SU-DHL-6 (cell line): ENCODE measurements at regions not wholly inside any gene's neighbourhood (a gene's known extent, or its start where the extent isn't known, plus 50 kb on each side); places are given as distances from the start of the nearest gene placed in this dataset.

Experiments used
- H2AFZ ChIP-seq: fragments of 200-600 bp; sonication (generic); 2 replicates; pipeline ENCODE4 v1.6.1; 2014; ENCODE audit warnings: low read depth, mild to moderate bottlenecking, moderate library complexity, mixed read lengths, antibody characterized with exemption, low read length; ENCODE audit not compliant: severe bottlenecking
- H3F3A ChIP-seq: fragments of 200-600 bp; shearing (Covaris generic); 2 replicates; pipeline ENCODE4 v1.6.0; 2016; ENCODE audit warnings: antibody characterized with exemption, mild to moderate bottlenecking; ENCODE audit not compliant: insufficient read depth
- H3K27ac ChIP-seq: fragments of 200-600 bp; sonication (generic); 2 replicates; pipeline ENCODE4 v1.5.1; 2016; ENCODE audit warnings: low read depth, mild to moderate bottlenecking, low read length, moderate library complexity, mixed read lengths
- H3K27me3 ChIP-seq: fragments of 200-600 bp; sonication (generic), shearing (Covaris generic); 2 replicates; pipeline ENCODE4 v1.6.0; 2014; ENCODE audit warnings: mild to moderate bottlenecking, low read length
- H3K36me3 ChIP-seq: fragments of 200-600 bp; sonication (generic); 2 replicates; pipeline ENCODE4 v1.6.1; 2014; ENCODE audit warnings: mild to moderate bottlenecking, low read length, mixed read lengths
- H3K4me2 ChIP-seq: fragments of 300-600, 200-600 bp; shearing (Covaris generic), sonication (generic); 2 replicates; pipeline ENCODE4 v1.6.0; 2014; ENCODE audit warnings: low read length, low read depth, mild to moderate bottlenecking; ENCODE audit not compliant: poor library complexity, severe bottlenecking
- H3K4me3 ChIP-seq: fragments of 200-600 bp; sonication (generic); 2 replicates; pipeline ENCODE4 v1.5.1; 2014; ENCODE audit warnings: antibody characterized with exemption, low read length, mild to moderate bottlenecking, mixed read lengths; ENCODE audit not compliant: insufficient read depth, poor library complexity, severe bottlenecking
- H3K79me2 ChIP-seq: fragments of 200-600 bp; sonication (generic); 2 replicates; pipeline ENCODE4 v1.6.1; 2014; ENCODE audit warnings: mild to moderate bottlenecking, low read length, moderate library complexity; ENCODE audit not compliant: insufficient read depth
- H3K9ac ChIP-seq: fragments of 200-600 bp; sonication (generic); 2 replicates; pipeline ENCODE4 v1.7.0; 2014; ENCODE audit warnings: mild to moderate bottlenecking, low read length
- H3K9me2 ChIP-seq: fragments of 200-600 bp; sonication (generic); replicated peaks from 2 replicates; pipeline ENCODE4 v1.6.1; 2014; ENCODE audit warnings: low read length; ENCODE audit not compliant: insufficient read depth
- H3K9me3 ChIP-seq: fragments of 200-600 bp; sonication (generic); 2 replicates; pipeline ENCODE4 v1.6.1; 2014; ENCODE audit warnings: low read length, mixed read lengths; ENCODE audit not compliant: insufficient read depth
- H4K20me1 ChIP-seq: fragments of 200-600 bp; sonication (generic); 2 replicates; pipeline ENCODE4 v1.6.1; 2014; ENCODE audit warnings: low read depth, mild to moderate bottlenecking, antibody characterized with exemption, low read length, moderate library complexity, mixed read lengths
- EZH2phosphoT487 ChIP-seq: fragments of 200-600 bp; sonication (generic), shearing (Covaris generic); conservative IDR thresholded peaks from 2 replicates; pipeline ENCODE4 v1.6.1; 2018; ENCODE audit warnings: mild to moderate bottlenecking, antibody characterized with exemption, low read length, moderate library complexity, mixed read lengths
- TF ChIP-seq, protein P1 (sequence below): fragments of 200-600 bp; sonication (generic); IDR thresholded peaks from one replicate; pipeline ENCODE4 v1.5.1; 2017; ENCODE audit warnings: antibody characterized with exemption, mild to moderate bottlenecking, low read length, moderate library complexity; ENCODE audit not compliant: insufficient read depth, poor library complexity, severe bottlenecking

DNA sequence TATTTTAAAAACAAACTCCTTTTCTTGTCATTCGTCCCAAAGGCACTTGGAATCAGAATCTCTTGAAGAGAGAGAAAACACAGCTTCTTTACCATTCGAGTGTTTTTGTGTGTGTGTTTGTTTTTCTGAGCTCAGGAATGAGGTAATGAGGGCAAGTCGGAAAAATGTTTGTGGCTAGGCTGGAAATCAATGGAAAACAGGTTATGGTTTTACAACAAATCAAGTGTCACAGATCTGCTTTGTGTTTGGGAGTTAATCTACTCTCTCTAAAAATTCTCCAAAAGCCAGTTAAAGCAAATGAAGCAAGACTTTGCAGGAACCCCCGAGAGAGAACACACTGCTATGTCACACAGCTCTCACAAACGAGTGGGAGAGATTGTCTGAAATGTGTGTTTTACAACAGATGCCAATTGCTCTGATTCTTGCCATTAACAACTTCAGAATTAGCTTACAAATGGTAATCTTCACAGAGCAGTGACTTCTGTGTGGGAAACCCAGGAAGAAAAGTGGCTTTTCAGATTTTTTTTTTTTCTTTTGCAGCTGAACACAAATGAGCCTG, 264.1 kb downstream of the CBLL2 start:
- no peaks in the 10 kb centered on the region for H3K27me3 ChIP-seq
- H3K9me2 ChIP-seq, result no peaks in the 10 kb centered on the region
- no peak overlapping the region for H2AFZ ChIP-seq
- H3K4me3 ChIP-seq, result no peak overlapping the region
- no peaks in the 10 kb centered on the region for H3K9me3 ChIP-seq
- TF ChIP-seq, protein P1, sequence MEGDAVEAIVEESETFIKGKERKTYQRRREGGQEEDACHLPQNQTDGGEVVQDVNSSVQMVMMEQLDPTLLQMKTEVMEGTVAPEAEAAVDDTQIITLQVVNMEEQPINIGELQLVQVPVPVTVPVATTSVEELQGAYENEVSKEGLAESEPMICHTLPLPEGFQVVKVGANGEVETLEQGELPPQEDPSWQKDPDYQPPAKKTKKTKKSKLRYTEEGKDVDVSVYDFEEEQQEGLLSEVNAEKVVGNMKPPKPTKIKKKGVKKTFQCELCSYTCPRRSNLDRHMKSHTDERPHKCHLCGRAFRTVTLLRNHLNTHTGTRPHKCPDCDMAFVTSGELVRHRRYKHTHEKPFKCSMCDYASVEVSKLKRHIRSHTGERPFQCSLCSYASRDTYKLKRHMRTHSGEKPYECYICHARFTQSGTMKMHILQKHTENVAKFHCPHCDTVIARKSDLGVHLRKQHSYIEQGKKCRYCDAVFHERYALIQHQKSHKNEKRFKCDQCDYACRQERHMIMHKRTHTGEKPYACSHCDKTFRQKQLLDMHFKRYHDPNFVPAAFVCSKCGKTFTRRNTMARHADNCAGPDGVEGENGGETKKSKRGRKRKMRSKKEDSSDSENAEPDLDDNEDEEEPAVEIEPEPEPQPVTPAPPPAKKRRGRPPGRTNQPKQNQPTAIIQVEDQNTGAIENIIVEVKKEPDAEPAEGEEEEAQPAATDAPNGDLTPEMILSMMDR, result no peak
- TF ChIP-seq EZH2phosphoT487, result no peak
- no peaks in the 10 kb centered on the region for H3K79me2 ChIP-seq
- H3F3A ChIP-seq, result no peaks in the 10 kb centered on the region
- no peak overlapping the region for H3K4me2 ChIP-seq
- H4K20me1 ChIP-seq, result no peaks in the 10 kb centered on the region
- H3K36me3 ChIP-seq, result no peaks in the 10 kb centered on the region
- H3K9ac ChIP-seq, result no peak overlapping the region
- H3K27ac ChIP-seq, result no peak overlapping the region

DNA sequence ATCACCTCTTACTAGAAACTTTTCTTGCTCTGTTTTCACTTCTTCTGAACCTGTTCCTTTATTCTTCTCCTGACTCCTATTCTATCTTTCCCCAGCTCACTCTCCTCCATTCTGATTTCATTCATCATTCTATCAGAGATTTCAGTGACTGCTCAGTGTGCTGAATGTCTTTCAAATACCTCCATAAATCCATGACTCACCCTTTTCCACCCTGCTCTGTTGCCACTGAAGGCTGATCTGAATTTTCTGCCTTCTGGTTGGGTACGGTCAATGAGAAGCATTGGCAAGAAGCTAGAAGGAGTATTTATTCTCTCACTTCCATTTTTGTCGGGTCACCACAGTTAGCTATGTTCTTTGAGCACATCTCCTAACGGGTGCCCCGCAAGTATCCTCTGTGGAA, 265.9 kb downstream of the CBLL2 start:
- Histone ChIP-seq H3K4me2 (no peak overlapping the region), H4K20me1 (no peaks in the 10 kb centered on the region), H3K27me3 (no peaks in the 10 kb centered on the region), H3K79me2 (no peaks in the 10 kb centered on the region), H3K9me3 (no peaks in the 10 kb centered on the region), H3F3A (no peaks in the 10 kb centered on the region), H3K36me3 (no peaks in the 10 kb centered on the region), H3K27ac (no peak overlapping the region), H3K4me3 (no peak overlapping the region), H3K9ac (no peak overlapping the region), H2AFZ (no peak overlapping the region), H3K9me2 (no peaks in the 10 kb centered on the region)
- no peak for TF ChIP-seq EZH2phosphoT487
- TF ChIP-seq, protein P1, result no peak

DNA sequence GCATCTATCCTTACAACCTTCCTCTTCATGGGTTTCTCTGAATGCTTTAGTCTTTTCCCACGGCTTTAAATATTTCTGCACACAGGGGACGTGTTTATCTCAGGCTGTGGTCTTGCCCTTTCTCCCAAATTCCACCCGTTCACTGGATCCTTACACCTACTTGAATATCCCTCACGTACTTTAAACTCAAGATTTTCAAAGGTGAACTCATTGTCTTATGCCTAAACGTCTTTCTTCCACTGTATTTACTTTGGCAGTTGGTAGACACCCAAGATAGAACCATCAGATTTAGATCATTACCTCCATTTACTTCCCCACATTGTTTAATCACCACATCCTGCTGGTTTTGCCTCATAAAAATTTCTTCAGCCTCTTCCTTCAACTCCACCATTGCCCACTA, 269.2 kb downstream of the CBLL2 start:
- Histone ChIP-seq H3K79me2 (no peaks in the 10 kb centered on the region), H3F3A (no peaks in the 10 kb centered on the region), H3K4me2 (no peak overlapping the region), H3K27ac (no peak overlapping the region), H2AFZ (no peak overlapping the region), H4K20me1 (no peaks in the 10 kb centered on the region), H3K27me3 (no peaks in the 10 kb centered on the region), H3K9ac (no peak overlapping the region), H3K9me3 (no peaks in the 10 kb centered on the region), H3K9me2 (no peaks in the 10 kb centered on the region), H3K36me3 (no peaks in the 10 kb centered on the region), H3K4me3 (no peak overlapping the region)
- TF ChIP-seq, protein P1, result no peak

DNA sequence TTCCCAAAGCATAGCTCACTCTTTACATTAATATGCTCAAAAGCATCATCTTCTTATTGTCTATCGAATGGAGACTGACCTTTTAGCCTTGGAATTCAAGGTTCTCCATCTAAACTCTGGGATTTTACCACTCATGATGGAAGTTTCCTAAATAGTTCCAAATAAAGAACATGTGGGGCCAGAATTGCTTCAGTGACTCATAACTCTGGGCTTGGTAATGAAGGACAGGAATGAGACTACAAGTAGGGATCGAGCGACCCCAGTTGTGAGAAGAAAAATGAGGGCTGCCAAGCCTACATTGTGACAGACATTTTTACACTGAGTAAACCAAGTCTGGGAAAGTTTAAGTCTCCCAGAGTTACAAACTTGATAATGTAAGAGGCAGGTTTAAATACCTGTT, 269.9 kb downstream of the CBLL2 start:
- Histone ChIP-seq H3K27me3 (no peaks in the 10 kb centered on the region), H4K20me1 (no peaks in the 10 kb centered on the region), H3F3A (no peaks in the 10 kb centered on the region), H3K79me2 (no peaks in the 10 kb centered on the region), H3K4me3 (no peak overlapping the region), H3K9ac (no peak overlapping the region), H3K9me2 (no peaks in the 10 kb centered on the region), H3K36me3 (no peaks in the 10 kb centered on the region), H3K9me3 (no peaks in the 10 kb centered on the region), H3K4me2 (no peak overlapping the region), H3K27ac (no peak overlapping the region), H2AFZ (no peak overlapping the region)
- no peak for TF ChIP-seq EZH2phosphoT487
- TF ChIP-seq, protein P1, result no peak
